Loucy (cell line): ENCODE measurements at regions not wholly inside any gene's neighbourhood (a gene's known extent, or its start where the extent isn't known, plus 50 kb on each side); places are given as distances from the start of the nearest gene placed in this dataset.

Source experiments
- H2AFZ ChIP-seq: fragments of 200-600 bp; sonication (generic); 2 replicates; pipeline ENCODE4 v1.6.0; 2016; ENCODE audit warnings: antibody characterized with exemption, mild to moderate bottlenecking, low read length, moderate library complexity
- H3F3A ChIP-seq: fragments of 200-600 bp; 2 replicates; pipeline ENCODE4 v1.6.0; 2016; ENCODE audit warnings: antibody characterized with exemption, low read depth, mild to moderate bottlenecking
- H3K27me3 ChIP-seq: fragments of 200-600 bp; sonication (generic); 2 replicates; pipeline ENCODE4 v1.6.1; 2014; ENCODE audit warnings: low read length, mild to moderate bottlenecking; ENCODE audit not compliant: insufficient read depth, poor library complexity, severe bottlenecking
- H3K36me3 ChIP-seq: fragments of 200-600 bp; sonication (generic); 2 replicates; pipeline ENCODE4 v1.6.1; 2016; ENCODE audit warnings: low read length; ENCODE audit not compliant: insufficient read depth
- H3K4me1 ChIP-seq: fragments of 200-600 bp; sonication (generic); 2 replicates; pipeline ENCODE4 v1.5.1; 2014; ENCODE audit warnings: low read length, mild to moderate bottlenecking; ENCODE audit not compliant: insufficient read depth, poor library complexity, severe bottlenecking
- H3K4me2 ChIP-seq: fragments of 200-600 bp; sonication (generic); 2 replicates; pipeline ENCODE4 v1.6.0; 2014; ENCODE audit warnings: antibody characterized with exemption, low read length, low read depth, mild to moderate bottlenecking; ENCODE audit not compliant: poor library complexity, severe bottlenecking
- H3K4me3 ChIP-seq: fragments of 200-600 bp; sonication (generic); 2 replicates; pipeline ENCODE4 v1.5.1; 2014; ENCODE audit warnings: low read length, mild to moderate bottlenecking, mixed read lengths; ENCODE audit not compliant: poor library complexity, severe bottlenecking
- H3K79me2 ChIP-seq: fragments of 200-600 bp; sonication (generic); 2 replicates; pipeline ENCODE4 v1.6.1; 2014; ENCODE audit warnings: low read length; ENCODE audit not compliant: insufficient read depth
- H3K9ac ChIP-seq: fragments of 200-600 bp; sonication (generic); 2 replicates; pipeline ENCODE4 v1.6.0; 2014; ENCODE audit warnings: mild to moderate bottlenecking, low read depth, low read length, moderate library complexity; ENCODE audit not compliant: poor library complexity, severe bottlenecking
- H3K9me2 ChIP-seq: fragments of 200-600 bp; sonication (generic); replicated peaks from 2 replicates; pipeline ENCODE4 v1.6.1; 2016; ENCODE audit warnings: low read depth, low read length, mixed read lengths
- H3K9me3 ChIP-seq: fragments of 200-600 bp; sonication (generic); 2 replicates; pipeline ENCODE4 v1.6.1; 2014; ENCODE audit warnings: mild to moderate bottlenecking, antibody characterized with exemption, low read length, low read depth; ENCODE audit not compliant: insufficient read depth
- H4K20me1 ChIP-seq: fragments of 200-600 bp; sonication (generic); 2 replicates; pipeline ENCODE4 v1.6.0; 2014; ENCODE audit warnings: antibody characterized with exemption, low read length, mild to moderate bottlenecking; ENCODE audit not compliant: insufficient read depth, poor library complexity, severe bottlenecking
- EZH2phosphoT487 ChIP-seq: fragments of 200-600 bp; IDR thresholded peaks from 2 replicates; pipeline ENCODE4 v1.6.1; 2018; ENCODE audit warnings: antibody characterized with exemption, mild to moderate bottlenecking, moderate library complexity, borderline replicate concordance
- TF ChIP-seq, protein P1 (sequence below): fragments of 200-600 bp; sonication (generic); conservative IDR thresholded peaks from 2 replicates; pipeline ENCODE4 v1.5.1; 2014; ENCODE audit warnings: mild to moderate bottlenecking, antibody characterized with exemption, low read length

- Histone ChIP-seq H4K20me1 (no peaks in the 10 kb centered on the region), H2AFZ (no peak overlapping the region), H3K4me1 (peaks cover 48% of the 10 kb centered on the region), H3K4me3 (no peak overlapping the region), H3K27me3 (no peaks in the 10 kb centered on the region), H3F3A (no peaks in the 10 kb centered on the region; the same call in 1 of the 2 replicates), H3K9ac (no peak overlapping the region), H3K9me3 (no peaks in the 10 kb centered on the region), H3K79me2 (no peaks in the 10 kb centered on the region), H3K9me2 (no peaks in the 10 kb centered on the region), H3K4me2 (no peak overlapping the region), H3K36me3 (no peaks in the 10 kb centered on the region)
- TF ChIP-seq, protein P1, sequence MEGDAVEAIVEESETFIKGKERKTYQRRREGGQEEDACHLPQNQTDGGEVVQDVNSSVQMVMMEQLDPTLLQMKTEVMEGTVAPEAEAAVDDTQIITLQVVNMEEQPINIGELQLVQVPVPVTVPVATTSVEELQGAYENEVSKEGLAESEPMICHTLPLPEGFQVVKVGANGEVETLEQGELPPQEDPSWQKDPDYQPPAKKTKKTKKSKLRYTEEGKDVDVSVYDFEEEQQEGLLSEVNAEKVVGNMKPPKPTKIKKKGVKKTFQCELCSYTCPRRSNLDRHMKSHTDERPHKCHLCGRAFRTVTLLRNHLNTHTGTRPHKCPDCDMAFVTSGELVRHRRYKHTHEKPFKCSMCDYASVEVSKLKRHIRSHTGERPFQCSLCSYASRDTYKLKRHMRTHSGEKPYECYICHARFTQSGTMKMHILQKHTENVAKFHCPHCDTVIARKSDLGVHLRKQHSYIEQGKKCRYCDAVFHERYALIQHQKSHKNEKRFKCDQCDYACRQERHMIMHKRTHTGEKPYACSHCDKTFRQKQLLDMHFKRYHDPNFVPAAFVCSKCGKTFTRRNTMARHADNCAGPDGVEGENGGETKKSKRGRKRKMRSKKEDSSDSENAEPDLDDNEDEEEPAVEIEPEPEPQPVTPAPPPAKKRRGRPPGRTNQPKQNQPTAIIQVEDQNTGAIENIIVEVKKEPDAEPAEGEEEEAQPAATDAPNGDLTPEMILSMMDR, result no peak
- no peak for TF ChIP-seq EZH2phosphoT487
Measured at GRCh38 chr3:151558661-151559060, 97.8 kb upstream of the IGSF10 start.

GRCh38 chr3:151557068-151557840 is 96.4 kb upstream of the IGSF10 start:
- Histone ChIP-seq H3K36me3 (no peaks in the 10 kb centered on the region), H3K27me3 (no peaks in the 10 kb centered on the region), H3K9me2 (no peaks in the 10 kb centered on the region), H2AFZ (peak overlapping the region; percentile 66; the same call in 1 of the 2 replicates), H4K20me1 (no peaks in the 10 kb centered on the region), H3K9ac (no peak overlapping the region), H3K9me3 (no peaks in the 10 kb centered on the region), H3K4me3 (no peak overlapping the region), H3K4me1 (peaks cover 49% of the 10 kb centered on the region), H3K79me2 (no peaks in the 10 kb centered on the region), H3F3A (peaks cover 4% of the 10 kb centered on the region), H3K4me2 (no peak overlapping the region)
- TF ChIP-seq EZH2phosphoT487, result no peak
- TF ChIP-seq, protein P1, result no peak

- H3K27me3 ChIP-seq, result no peaks in the 10 kb centered on the region
- no peaks in the 10 kb centered on the region for H3K9me2 ChIP-seq
- peaks cover 5% of the 10 kb centered on the region; the same call in 1 of the 2 replicates for H3K9me3 ChIP-seq
- H2AFZ ChIP-seq, result peak overlapping the region; percentile 66; the same call in 1 of the 2 replicates
- peaks cover 51% of the 10 kb centered on the region for H3K4me1 ChIP-seq
- no peaks in the 10 kb centered on the region for H3K36me3 ChIP-seq
- H3K4me2 ChIP-seq, result no peak overlapping the region
- no peak overlapping the region for H3K4me3 ChIP-seq
- peaks cover 10% of the 10 kb centered on the region for H3F3A ChIP-seq
- H4K20me1 ChIP-seq, result no peaks in the 10 kb centered on the region
- no peaks in the 10 kb centered on the region for H3K79me2 ChIP-seq
- H3K9ac ChIP-seq, result no peak overlapping the region
- TF ChIP-seq, protein P1, result no peak
- no peak for TF ChIP-seq EZH2phosphoT487
Measured at GRCh38 chr3:151556596-151556995, 95.7 kb upstream of the IGSF10 start.
